ENCODE measurements at regions not wholly inside any gene's neighbourhood (a gene's known extent, or its start where the extent isn't known, plus 50 kb on each side); places are given as distances from the start of the nearest gene placed in this dataset.

DNA sequence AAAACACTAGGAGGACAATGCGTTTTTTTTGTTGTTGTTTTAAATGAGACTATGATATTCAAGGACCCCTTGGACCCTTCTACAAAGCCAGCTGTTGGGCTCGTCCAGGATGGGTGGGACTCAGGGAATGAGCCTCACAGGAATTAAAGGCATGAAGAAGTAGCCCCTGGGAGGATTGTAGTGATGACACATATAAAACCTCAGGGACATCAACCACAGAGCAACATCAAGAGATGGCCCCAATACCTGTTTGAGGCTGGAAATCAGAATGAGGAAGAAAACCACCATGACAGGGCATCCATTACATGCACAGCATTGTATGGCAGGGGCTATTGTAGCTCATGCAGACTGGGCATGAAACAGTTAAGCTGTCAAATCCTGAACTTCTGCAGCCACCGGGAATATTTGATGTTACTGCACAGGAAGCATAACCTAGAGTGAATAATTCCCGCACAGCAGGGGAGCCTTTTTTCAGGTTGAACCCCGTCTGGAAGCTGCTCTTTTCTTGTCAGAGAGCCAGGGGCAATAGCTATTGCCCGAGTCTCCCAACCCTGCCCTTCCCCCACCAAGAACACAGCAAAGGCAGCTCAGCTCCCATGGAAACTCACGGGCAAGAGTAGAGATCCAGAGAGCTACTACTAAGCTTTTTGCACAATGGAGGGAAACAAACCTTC lies 140.2 kb upstream of the FGGY start:
- TF ChIP-seq, protein P1, sequence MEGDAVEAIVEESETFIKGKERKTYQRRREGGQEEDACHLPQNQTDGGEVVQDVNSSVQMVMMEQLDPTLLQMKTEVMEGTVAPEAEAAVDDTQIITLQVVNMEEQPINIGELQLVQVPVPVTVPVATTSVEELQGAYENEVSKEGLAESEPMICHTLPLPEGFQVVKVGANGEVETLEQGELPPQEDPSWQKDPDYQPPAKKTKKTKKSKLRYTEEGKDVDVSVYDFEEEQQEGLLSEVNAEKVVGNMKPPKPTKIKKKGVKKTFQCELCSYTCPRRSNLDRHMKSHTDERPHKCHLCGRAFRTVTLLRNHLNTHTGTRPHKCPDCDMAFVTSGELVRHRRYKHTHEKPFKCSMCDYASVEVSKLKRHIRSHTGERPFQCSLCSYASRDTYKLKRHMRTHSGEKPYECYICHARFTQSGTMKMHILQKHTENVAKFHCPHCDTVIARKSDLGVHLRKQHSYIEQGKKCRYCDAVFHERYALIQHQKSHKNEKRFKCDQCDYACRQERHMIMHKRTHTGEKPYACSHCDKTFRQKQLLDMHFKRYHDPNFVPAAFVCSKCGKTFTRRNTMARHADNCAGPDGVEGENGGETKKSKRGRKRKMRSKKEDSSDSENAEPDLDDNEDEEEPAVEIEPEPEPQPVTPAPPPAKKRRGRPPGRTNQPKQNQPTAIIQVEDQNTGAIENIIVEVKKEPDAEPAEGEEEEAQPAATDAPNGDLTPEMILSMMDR (IDR thresholded peaks at IDR 0.05) = no peak
- Histone ChIP-seq H3K36me3 (no peaks in the 10 kb centered on the region), H3K9me3 (peaks cover 0 to 6% of the 10 kb centered on the region in 2 donors), H3K4me3 (no peak overlapping the region), H3K27ac (peak overlapping the region; percentile 0 to 59), H3K27me3 (no peaks in the 10 kb centered on the region), H3K4me1 (peaks cover 5 to 33% of the 10 kb centered on the region in 2 donors)
- no peak for DNase-seq (ENCODE audit: low spot score in 2 of 2)
- intact Hi-C loops (cut with DNase I) = no loop called here

- Histone ChIP-seq H3K27me3 (no peaks in the 10 kb centered on the region), H3K9me3 (peaks cover 0 to 6% of the 10 kb centered on the region in 2 donors), H3K27ac (no peak overlapping the region), H3K4me3 (no peak overlapping the region), H3K4me1 (peaks cover 5 to 40% of the 10 kb centered on the region in 2 donors), H3K36me3 (no peaks in the 10 kb centered on the region)
- no peak for DNase-seq (ENCODE audit: low spot score in 2 of 2)
- intact Hi-C loops (cut with DNase I) = no loop called here
- TF ChIP-seq, protein P1 (IDR thresholded peaks at IDR 0.05) = no peak
Observed at GRCh38 chr1:59158321-59158720, 138.6 kb upstream of the FGGY start.

DNA sequence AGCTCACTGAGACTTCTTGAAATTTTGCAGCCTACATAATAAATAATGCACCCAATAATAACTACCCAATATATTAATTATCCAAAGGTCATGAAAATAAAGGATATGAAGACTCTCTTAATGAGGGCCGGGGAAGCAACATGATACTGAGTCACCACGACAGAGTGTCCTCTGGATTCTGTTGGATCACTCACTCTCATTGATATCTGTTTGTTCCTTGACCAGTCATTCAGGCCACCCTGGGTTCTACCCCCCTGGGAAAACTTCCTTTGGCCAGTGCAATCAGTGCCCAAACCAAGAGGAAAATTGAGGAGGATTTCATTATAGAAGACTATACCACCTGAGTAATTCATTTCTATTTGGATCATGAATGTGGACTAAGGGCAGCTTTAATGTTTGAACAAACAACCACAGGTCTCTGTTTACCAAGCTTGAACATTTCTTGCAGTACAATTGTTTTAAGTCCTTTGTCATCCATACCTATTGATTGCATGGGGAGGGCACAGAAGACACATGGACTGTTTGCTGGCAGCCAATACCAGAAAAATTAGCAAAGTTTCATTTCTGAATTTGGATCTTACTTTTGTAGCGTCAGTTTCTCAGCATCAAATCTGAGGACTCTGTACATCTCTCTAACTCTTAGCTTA lies 137.2 kb upstream of the FGGY start:
- Histone ChIP-seq H3K36me3 (no peaks in the 10 kb centered on the region), H3K27me3 (no peaks in the 10 kb centered on the region), H3K9me3 (peaks cover 0 to 6% of the 10 kb centered on the region in 2 donors), H3K4me3 (no peak overlapping the region), H3K4me1 (peaks cover 9 to 46% of the 10 kb centered on the region in 2 donors), H3K27ac (peak overlapping the region; percentile 78 to 84)
- TF ChIP-seq, protein P1 (IDR thresholded peaks at IDR 0.05) = no peak
- no peak for DNase-seq (ENCODE audit: low spot score in 2 of 2)
- intact Hi-C loops (cut with DNase I) = no loop called here

GRCh38 chr1:59161136-59161535 lies 135.8 kb upstream of the FGGY start:
- TF ChIP-seq, protein P1 (IDR thresholded peaks at IDR 0.05) = no peak
- peaks cover 9 to 43% of the 10 kb centered on the region in 2 donors for H3K4me1 ChIP-seq
- DNase-seq (ENCODE audit: low spot score in 2 of 2) = no peak
- H3K4me3 ChIP-seq = no peak overlapping the region
- H3K27ac ChIP-seq = peak overlapping the region; percentile 78 to 84
- intact Hi-C loops (cut with DNase I) = no loop called here
- H3K36me3 ChIP-seq = no peaks in the 10 kb centered on the region
- peaks cover 0 to 6% of the 10 kb centered on the region in 2 donors for H3K9me3 ChIP-seq
- H3K27me3 ChIP-seq = no peaks in the 10 kb centered on the region

- intact Hi-C loops (cut with DNase I) = no loop called here
- H3K4me1 ChIP-seq = peaks cover 9 to 40% of the 10 kb centered on the region in 2 donors
Observed at GRCh38 chr1:59162665-59163064, 134.2 kb upstream of the FGGY start.

More at GRCh38 chr1:59162665-59163064, 134.2 kb upstream of the FGGY start:
- no peak for DNase-seq (ENCODE audit: low spot score in 2 of 2)
- peaks cover 0 to 6% of the 10 kb centered on the region in 2 donors for H3K9me3 ChIP-seq
- TF ChIP-seq, protein P1 (IDR thresholded peaks at IDR 0.05) = no peak
- peak overlapping the region; percentile 78 to 84 for H3K27ac ChIP-seq
- H3K36me3 ChIP-seq = no peaks in the 10 kb centered on the region
- H3K27me3 ChIP-seq = no peaks in the 10 kb centered on the region
- H3K4me3 ChIP-seq = no peak overlapping the region

All from ascending aorta (tissue), 2 donors.